ENCODE measurements at regions not wholly inside any gene's neighbourhood (a gene's known extent, or its start where the extent isn't known, plus 50 kb on each side); places are given as distances from the start of the nearest gene placed in this dataset.

DNA sequence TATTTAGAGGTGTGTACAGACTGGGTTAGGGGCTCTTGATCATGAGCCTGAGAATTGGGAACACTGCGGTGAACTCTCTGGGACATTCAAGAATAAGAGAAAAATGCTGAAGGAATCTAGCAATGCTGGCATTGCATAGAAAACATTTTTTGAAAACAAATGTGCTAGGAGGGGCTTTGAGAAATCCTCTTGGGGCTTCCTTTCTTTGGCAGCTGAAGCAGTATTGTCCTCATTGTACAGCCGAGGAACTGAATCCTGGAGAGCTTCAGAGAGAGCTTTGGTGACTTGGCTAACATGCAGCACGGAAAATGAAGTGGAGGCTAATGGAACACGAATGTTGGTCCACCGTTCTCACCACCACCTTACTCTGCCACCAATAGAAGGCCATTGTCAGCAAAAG lies 107.3 kb upstream of the EFEMP1 start:
- no peak for TF ChIP-seq EZH2phosphoT487 (IDR thresholded peaks at IDR 0.05; ENCODE audit: low read depth, severe bottlenecking, unreplicated experiment)
- no peak for TF ChIP-seq EZH2 (IDR thresholded peaks at IDR 0.05; ENCODE audit: borderline replicate concordance)
- TF ChIP-seq, protein P1, sequence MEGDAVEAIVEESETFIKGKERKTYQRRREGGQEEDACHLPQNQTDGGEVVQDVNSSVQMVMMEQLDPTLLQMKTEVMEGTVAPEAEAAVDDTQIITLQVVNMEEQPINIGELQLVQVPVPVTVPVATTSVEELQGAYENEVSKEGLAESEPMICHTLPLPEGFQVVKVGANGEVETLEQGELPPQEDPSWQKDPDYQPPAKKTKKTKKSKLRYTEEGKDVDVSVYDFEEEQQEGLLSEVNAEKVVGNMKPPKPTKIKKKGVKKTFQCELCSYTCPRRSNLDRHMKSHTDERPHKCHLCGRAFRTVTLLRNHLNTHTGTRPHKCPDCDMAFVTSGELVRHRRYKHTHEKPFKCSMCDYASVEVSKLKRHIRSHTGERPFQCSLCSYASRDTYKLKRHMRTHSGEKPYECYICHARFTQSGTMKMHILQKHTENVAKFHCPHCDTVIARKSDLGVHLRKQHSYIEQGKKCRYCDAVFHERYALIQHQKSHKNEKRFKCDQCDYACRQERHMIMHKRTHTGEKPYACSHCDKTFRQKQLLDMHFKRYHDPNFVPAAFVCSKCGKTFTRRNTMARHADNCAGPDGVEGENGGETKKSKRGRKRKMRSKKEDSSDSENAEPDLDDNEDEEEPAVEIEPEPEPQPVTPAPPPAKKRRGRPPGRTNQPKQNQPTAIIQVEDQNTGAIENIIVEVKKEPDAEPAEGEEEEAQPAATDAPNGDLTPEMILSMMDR (IDR thresholded peaks at IDR 0.05; ENCODE audit: poor library complexity) = no peak
- H3K9me3 ChIP-seq (ENCODE audit: low read depth) = no peaks in the 10 kb centered on the region
- 87% methylated on average over 5 of the region's 5 CpGs for WGBS (ENCODE audit: low lambda C conversion rate, missing lambda C conversion rate)

DNA sequence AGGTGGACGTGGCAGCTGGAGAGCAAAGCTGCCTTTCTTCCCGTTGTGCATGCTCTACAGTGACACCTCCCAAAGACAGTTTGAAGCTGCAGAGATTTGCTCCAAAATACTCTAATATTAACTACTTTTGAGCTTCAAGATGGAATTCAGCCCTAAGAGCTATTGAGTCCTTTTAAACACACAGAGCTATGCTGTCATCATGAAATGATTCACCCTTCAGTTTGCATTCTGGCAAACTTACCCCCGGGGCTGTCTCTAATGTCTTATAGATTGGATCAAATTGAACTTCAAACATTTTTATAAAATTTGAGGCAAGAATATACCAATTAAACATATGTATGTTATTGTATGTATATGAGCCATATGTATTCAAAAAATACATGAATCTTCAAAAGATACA lies 110.7 kb upstream of the EFEMP1 start:
- Histone ChIP-seq H3K4me3 (no peak overlapping the region), H2AFZ (no peak overlapping the region), H3K9me2 (replicated peaks; ENCODE audit: insufficient read depth) (no peaks in the 10 kb centered on the region), H3K27me3 (peaks cover 9% of the 10 kb centered on the region), H3K79me2 (no peaks in the 10 kb centered on the region), H4K20me1 (ENCODE audit: insufficient read depth, poor library complexity, severe bottlenecking) (no peaks in the 10 kb centered on the region), H3K36me3 (replicated peaks; ENCODE audit: insufficient read depth, low read depth) (no peaks in the 10 kb centered on the region), H3K9me3 (ENCODE audit: low read depth) (no peaks in the 10 kb centered on the region), H3K27ac (no peak overlapping the region), H3K4me2 (no peak overlapping the region), H3K4me1 (ENCODE audit: insufficient read depth) (no peaks in the 10 kb centered on the region)
- 67% methylated on average over 3 of the region's 3 CpGs for WGBS (ENCODE audit: low lambda C conversion rate, missing lambda C conversion rate)
- no peak for DNase-seq (ENCODE audit: low spot score)
- TF ChIP-seq EZH2 (IDR thresholded peaks at IDR 0.05; ENCODE audit: borderline replicate concordance) = no peak
- TF ChIP-seq EZH2phosphoT487 (IDR thresholded peaks at IDR 0.05; ENCODE audit: low read depth, severe bottlenecking, unreplicated experiment) = no peak
- TF ChIP-seq, protein P1 (IDR thresholded peaks at IDR 0.05; ENCODE audit: poor library complexity) = no peak

More for the DNA sequence above, 107.3 kb upstream of the EFEMP1 start:
- Histone ChIP-seq H3K79me2 (no peaks in the 10 kb centered on the region), H3K9me2 (replicated peaks; ENCODE audit: insufficient read depth) (no peaks in the 10 kb centered on the region), H4K20me1 (ENCODE audit: insufficient read depth, poor library complexity, severe bottlenecking) (no peaks in the 10 kb centered on the region), H3K36me3 (replicated peaks; ENCODE audit: insufficient read depth, low read depth) (no peaks in the 10 kb centered on the region), H3K27me3 (peaks cover 9% of the 10 kb centered on the region), H3K4me3 (no peak overlapping the region), H3K4me1 (ENCODE audit: insufficient read depth) (no peaks in the 10 kb centered on the region), H2AFZ (no peak overlapping the region), H3K4me2 (no peak overlapping the region), H3K27ac (no peak overlapping the region)
- DNase-seq (ENCODE audit: low spot score) = no peak

DNA sequence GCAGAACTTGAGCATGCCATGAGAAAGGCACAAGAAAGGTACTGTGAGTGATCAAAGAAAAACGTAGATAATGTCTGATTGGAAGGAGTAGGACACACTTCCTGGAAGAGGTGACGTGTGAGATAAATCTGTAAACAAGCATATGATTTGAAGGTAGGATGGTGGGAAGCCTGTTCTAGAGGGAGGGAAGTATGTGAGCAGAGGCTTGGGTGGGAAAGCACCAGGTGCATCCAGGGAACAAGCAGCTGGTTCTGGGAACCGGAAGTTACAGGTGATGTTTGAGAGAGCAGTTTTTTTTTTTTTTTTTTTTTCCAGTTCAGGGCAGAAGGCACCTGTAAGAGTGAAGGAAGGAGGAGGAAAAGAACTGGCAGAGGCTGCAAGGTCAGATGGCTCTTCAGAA lies 116.6 kb upstream of the EFEMP1 start:
- Histone ChIP-seq H3K9me2 (replicated peaks; ENCODE audit: insufficient read depth) (no peaks in the 10 kb centered on the region), H3K4me1 (ENCODE audit: insufficient read depth) (no peaks in the 10 kb centered on the region), H3K27me3 (no peaks in the 10 kb centered on the region), H2AFZ (no peak overlapping the region), H3K4me2 (no peak overlapping the region), H3K36me3 (replicated peaks; ENCODE audit: insufficient read depth, low read depth) (no peaks in the 10 kb centered on the region), H3K9me3 (ENCODE audit: low read depth) (no peaks in the 10 kb centered on the region), H3K4me3 (no peak overlapping the region), H3K79me2 (no peaks in the 10 kb centered on the region), H4K20me1 (ENCODE audit: insufficient read depth, poor library complexity, severe bottlenecking) (no peaks in the 10 kb centered on the region), H3K27ac (no peak overlapping the region)
- TF ChIP-seq EZH2 (IDR thresholded peaks at IDR 0.05; ENCODE audit: borderline replicate concordance) (no peak), EZH2phosphoT487 (IDR thresholded peaks at IDR 0.05; ENCODE audit: low read depth, severe bottlenecking, unreplicated experiment) (no peak)
- TF ChIP-seq, protein P1 (IDR thresholded peaks at IDR 0.05; ENCODE audit: poor library complexity) = no peak
- no peak for DNase-seq (ENCODE audit: low spot score)
- 81% methylated on average over 3 of the region's 3 CpGs for WGBS (ENCODE audit: low lambda C conversion rate, missing lambda C conversion rate)

DNA sequence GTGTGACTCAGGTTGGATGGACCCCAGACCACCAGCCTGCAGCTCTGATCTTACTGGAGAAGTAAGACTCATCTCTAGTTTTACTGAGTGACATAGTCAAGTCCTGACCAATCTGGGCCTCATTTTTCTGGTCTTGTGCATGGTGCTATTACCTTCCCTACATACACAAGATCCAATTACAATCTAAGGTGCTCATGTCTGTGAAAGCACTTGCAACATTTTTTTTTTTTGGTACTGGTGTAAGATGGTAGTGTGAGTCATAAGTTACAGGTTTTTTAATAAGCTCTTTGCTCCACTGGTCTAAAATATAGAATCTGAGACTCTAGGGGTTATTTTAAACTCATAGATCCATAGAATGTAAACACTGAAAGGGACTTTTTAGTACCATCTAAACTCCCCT lies 117.3 kb upstream of the EFEMP1 start:
- Histone ChIP-seq H3K27me3 (no peaks in the 10 kb centered on the region), H3K27ac (no peak overlapping the region), H2AFZ (no peak overlapping the region), H3K4me3 (no peak overlapping the region), H3K79me2 (no peaks in the 10 kb centered on the region), H3K4me2 (no peak overlapping the region), H3K9me2 (replicated peaks; ENCODE audit: insufficient read depth) (no peaks in the 10 kb centered on the region), H3K36me3 (replicated peaks; ENCODE audit: insufficient read depth, low read depth) (no peaks in the 10 kb centered on the region), H3K4me1 (ENCODE audit: insufficient read depth) (no peaks in the 10 kb centered on the region), H3K9me3 (ENCODE audit: low read depth) (no peaks in the 10 kb centered on the region), H4K20me1 (ENCODE audit: insufficient read depth, poor library complexity, severe bottlenecking) (no peaks in the 10 kb centered on the region)
- TF ChIP-seq, protein P1 (IDR thresholded peaks at IDR 0.05; ENCODE audit: poor library complexity) = no peak
- TF ChIP-seq EZH2 (IDR thresholded peaks at IDR 0.05; ENCODE audit: borderline replicate concordance) = no peak
- TF ChIP-seq EZH2phosphoT487 (IDR thresholded peaks at IDR 0.05; ENCODE audit: low read depth, severe bottlenecking, unreplicated experiment) = no peak
- no peak for DNase-seq (ENCODE audit: low spot score)

All from hepatocyte (in vitro differentiated cells).